ENCODE measurements at regions not wholly inside any gene's neighbourhood (a gene's known extent, or its start where the extent isn't known, plus 50 kb on each side); places are given as distances from the start of the nearest gene placed in this dataset.
"Not testable (repeated sequence)": the region's sequence is repeated elsewhere in the genome, so short reads cannot be mapped to it uniquely, and the experiment has no call there.

GRCh38 chr9:108262836-108263235, 593.0 kb downstream of the ACTL7B start:
- no peak for TF ChIP-seq CTCF (IDR thresholded peaks at IDR 0.05; ENCODE audit: borderline replicate concordance, insufficient read depth, low read depth, low read length)
- no peak overlapping the region for H3K4me3 ChIP-seq (ENCODE audit: low read depth, low read length)

- no peak for TF ChIP-seq CTCF (IDR thresholded peaks at IDR 0.05; ENCODE audit: borderline replicate concordance, insufficient read depth, low read depth, low read length)
- H3K4me3 ChIP-seq (ENCODE audit: low read depth, low read length), result no peak overlapping the region
Measured at GRCh38 chr9:108259917-108260675, 595.7 kb downstream of the ACTL7B start.

GRCh38 chr9:108258640-108259039, 597.1 kb downstream of the ACTL7B start:
- no peak for TF ChIP-seq CTCF (IDR thresholded peaks at IDR 0.05; ENCODE audit: borderline replicate concordance, insufficient read depth, low read depth, low read length)

GRCh38 chr9:108257382-108257781, 598.4 kb downstream of the ACTL7B start:
- no peak overlapping the region for H3K4me3 ChIP-seq (ENCODE audit: low read depth, low read length)
- no peak for TF ChIP-seq CTCF (IDR thresholded peaks at IDR 0.05; ENCODE audit: borderline replicate concordance, insufficient read depth, low read depth, low read length)

More at GRCh38 chr9:108258640-108259039, 597.1 kb downstream of the ACTL7B start:
- no peak overlapping the region for H3K4me3 ChIP-seq (ENCODE audit: low read depth, low read length)

- TF ChIP-seq CTCF (IDR thresholded peaks at IDR 0.05; ENCODE audit: borderline replicate concordance, insufficient read depth, low read depth, low read length), result no peak
- H3K4me3 ChIP-seq (ENCODE audit: low read depth, low read length), result no peak overlapping the region
Measured at GRCh38 chr9:108254236-108254635, 601.5 kb downstream of the ACTL7B start.

GRCh38 chr9:108247391-108247790, 608.4 kb downstream of the ACTL7B start:
- H3K4me3 ChIP-seq (ENCODE audit: low read depth, low read length), result not testable (repeated sequence)

GRCh38 chr9:108245901-108246300, 609.9 kb downstream of the ACTL7B start:
- H3K4me3 ChIP-seq (ENCODE audit: low read depth, low read length), result no peak overlapping the region
- TF ChIP-seq CTCF (IDR thresholded peaks at IDR 0.05; ENCODE audit: borderline replicate concordance, insufficient read depth, low read depth, low read length), result no peak

All from GM12875 (cell line).